ENCODE measurements at regions not wholly inside any gene's neighbourhood (a gene's known extent, or its start where the extent isn't known, plus 50 kb on each side); places are given as distances from the start of the nearest gene placed in this dataset.

DNA sequence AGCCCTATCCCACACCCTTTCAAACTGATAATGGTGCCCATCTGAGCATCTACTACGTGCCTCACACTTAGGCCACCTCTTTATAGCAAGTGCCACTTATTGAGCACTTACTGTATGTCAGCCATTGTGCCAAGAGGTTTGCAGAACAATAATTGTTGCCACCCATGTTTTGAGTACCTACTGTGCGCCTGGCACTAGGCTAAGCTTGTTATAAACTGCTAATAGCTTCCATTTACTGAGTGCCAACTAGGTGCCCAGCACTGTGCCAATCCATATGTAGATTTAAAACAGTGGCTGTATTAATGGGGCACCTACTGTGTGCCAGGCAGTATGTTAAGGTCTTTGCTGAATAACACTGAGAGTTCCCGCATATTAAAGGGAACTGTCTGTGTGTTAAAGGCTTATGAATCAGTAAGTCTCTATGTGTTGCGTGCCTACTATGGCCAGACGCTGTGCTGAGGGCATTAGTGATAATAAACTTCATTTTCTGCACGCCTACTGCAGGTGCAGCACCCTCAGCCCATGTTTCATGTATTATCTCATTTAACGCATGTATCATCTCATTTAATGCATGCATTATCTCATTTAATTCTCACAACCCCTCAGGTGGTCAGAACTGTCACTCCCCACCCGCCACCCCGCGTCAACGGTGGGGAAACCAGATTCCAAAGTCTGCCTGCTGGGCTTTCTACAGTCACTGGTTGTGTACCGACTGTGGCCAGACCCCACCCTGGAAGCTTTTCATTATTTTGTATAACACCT lies 105.0 kb downstream of the PTPRS start:
- 99% methylated on average over 10 of the region's 12 CpGs for WGBS (ENCODE audit: insufficient coverage)

GRCh38 chr19:5234412-5234811 lies 106.2 kb downstream of the PTPRS start:
- Histone ChIP-seq H3K4me2 (replicated peaks; ENCODE audit: extremely low read depth, low read length, poor library complexity, severe bottlenecking) (no peak overlapping the region), H3K36me3 (replicated peaks in 1 of 2; ENCODE audit: control insufficient read depth in 1 of 2, insufficient read depth in 2 of 2, low read length in 2 of 2) (no peaks in the 10 kb centered on the region), H2AFZ (ENCODE audit: insufficient read depth, low read depth, low read length, poor library complexity, severe bottlenecking) (no peak overlapping the region), H3K79me2 (ENCODE audit: insufficient read depth, low read length) (no peaks in the 10 kb centered on the region), H3K9me3 (replicated peaks in 1 of 2; ENCODE audit: control insufficient read depth in 1 of 2, insufficient read depth in 1 of 2, low read length in 2 of 2) (no peaks in the 10 kb centered on the region), H3K4me3 (replicated peaks in 1 of 3; ENCODE audit: low read depth in 2 of 3, low read length in 3 of 3) (no peak overlapping the region), H3K9ac (ENCODE audit: insufficient read depth, low read length, poor library complexity, severe bottlenecking) (no peak overlapping the region), H3K27ac (ENCODE audit: low read depth in 1 of 2, low read length in 2 of 2) (no peak overlapping the region), H3K27me3 (ENCODE audit: control insufficient read depth in 2 of 2, insufficient read depth in 2 of 2, low read length in 2 of 2) (peaks cover 0 to 2% of the 10 kb centered on the region in 2 donors), H3K4me1 (ENCODE audit: control insufficient read depth in 1 of 2, insufficient read depth in 2 of 2, low read length in 2 of 2) (no peaks in the 10 kb centered on the region), H4K20me1 (ENCODE audit: insufficient read depth, low read length) (no peaks in the 10 kb centered on the region)
- no CpG with 5 or more reads among the region's 3 CpGs for WGBS (ENCODE audit: insufficient coverage)
- Mint-ChIP-seq H3K4me1 (no peaks in the 10 kb centered on the region), H3K4me3 (no peak overlapping the region), H3K27me3 (ENCODE audit: low read depth in 3 of 3) (peaks cover 3 to 11% (median 6%) of the 10 kb centered on the region in 3 donors), H3K9me3 (peaks cover 0 to 11% (median 2%) of the 10 kb centered on the region in 7 donors), H3K27ac (no peak overlapping the region), H3K36me3 (no peaks in the 10 kb centered on the region)
- TF ChIP-seq, protein P1, sequence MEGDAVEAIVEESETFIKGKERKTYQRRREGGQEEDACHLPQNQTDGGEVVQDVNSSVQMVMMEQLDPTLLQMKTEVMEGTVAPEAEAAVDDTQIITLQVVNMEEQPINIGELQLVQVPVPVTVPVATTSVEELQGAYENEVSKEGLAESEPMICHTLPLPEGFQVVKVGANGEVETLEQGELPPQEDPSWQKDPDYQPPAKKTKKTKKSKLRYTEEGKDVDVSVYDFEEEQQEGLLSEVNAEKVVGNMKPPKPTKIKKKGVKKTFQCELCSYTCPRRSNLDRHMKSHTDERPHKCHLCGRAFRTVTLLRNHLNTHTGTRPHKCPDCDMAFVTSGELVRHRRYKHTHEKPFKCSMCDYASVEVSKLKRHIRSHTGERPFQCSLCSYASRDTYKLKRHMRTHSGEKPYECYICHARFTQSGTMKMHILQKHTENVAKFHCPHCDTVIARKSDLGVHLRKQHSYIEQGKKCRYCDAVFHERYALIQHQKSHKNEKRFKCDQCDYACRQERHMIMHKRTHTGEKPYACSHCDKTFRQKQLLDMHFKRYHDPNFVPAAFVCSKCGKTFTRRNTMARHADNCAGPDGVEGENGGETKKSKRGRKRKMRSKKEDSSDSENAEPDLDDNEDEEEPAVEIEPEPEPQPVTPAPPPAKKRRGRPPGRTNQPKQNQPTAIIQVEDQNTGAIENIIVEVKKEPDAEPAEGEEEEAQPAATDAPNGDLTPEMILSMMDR (IDR thresholded peaks at IDR 0.05) = no peak
- intact Hi-C loops (cut with micrococcal nuclease) = no loop called here
- DNase-seq = no peak

More for the DNA sequence above, 105.0 kb downstream of the PTPRS start:
- TF ChIP-seq, protein P1 (IDR thresholded peaks at IDR 0.05) = no peak
- Histone ChIP-seq H3K27ac (ENCODE audit: low read depth in 1 of 2, low read length in 2 of 2) (no peak overlapping the region), H3K9me3 (replicated peaks in 1 of 2; ENCODE audit: control insufficient read depth in 1 of 2, insufficient read depth in 1 of 2, low read length in 2 of 2) (no peaks in the 10 kb centered on the region), H3K4me3 (replicated peaks in 1 of 3; ENCODE audit: low read depth in 2 of 3, low read length in 3 of 3) (no peak overlapping the region), H3K36me3 (replicated peaks in 1 of 2; ENCODE audit: control insufficient read depth in 1 of 2, insufficient read depth in 2 of 2, low read length in 2 of 2) (no peaks in the 10 kb centered on the region), H2AFZ (ENCODE audit: insufficient read depth, low read depth, low read length, poor library complexity, severe bottlenecking) (no peak overlapping the region), H3K79me2 (ENCODE audit: insufficient read depth, low read length) (no peaks in the 10 kb centered on the region), H3K4me1 (ENCODE audit: control insufficient read depth in 1 of 2, insufficient read depth in 2 of 2, low read length in 2 of 2) (no peaks in the 10 kb centered on the region), H3K9ac (ENCODE audit: insufficient read depth, low read length, poor library complexity, severe bottlenecking) (no peak overlapping the region), H3K27me3 (ENCODE audit: control insufficient read depth in 2 of 2, insufficient read depth in 2 of 2, low read length in 2 of 2) (no peaks in the 10 kb centered on the region), H4K20me1 (ENCODE audit: insufficient read depth, low read length) (no peaks in the 10 kb centered on the region), H3K4me2 (replicated peaks; ENCODE audit: extremely low read depth, low read length, poor library complexity, severe bottlenecking) (no peak overlapping the region)
- Mint-ChIP-seq H3K4me1 (no peaks in the 10 kb centered on the region), H3K4me3 (no peak overlapping the region), H3K9me3 (peaks cover 0 to 10% (median 2%) of the 10 kb centered on the region in 7 donors), H3K27ac (no peak overlapping the region), H3K36me3 (no peaks in the 10 kb centered on the region), H3K27me3 (ENCODE audit: low read depth in 3 of 3) (peaks cover 0 to 4% (median 3%) of the 10 kb centered on the region in 3 donors)
- intact Hi-C loops (cut with micrococcal nuclease) = no loop called here
- DNase-seq = no peak

All from CD14-positive monocyte (primary cell).